ENCODE measurements at regions not wholly inside any gene's neighbourhood (a gene's known extent, or its start where the extent isn't known, plus 50 kb on each side); places are given as distances from the start of the nearest gene placed in this dataset.

DNA sequence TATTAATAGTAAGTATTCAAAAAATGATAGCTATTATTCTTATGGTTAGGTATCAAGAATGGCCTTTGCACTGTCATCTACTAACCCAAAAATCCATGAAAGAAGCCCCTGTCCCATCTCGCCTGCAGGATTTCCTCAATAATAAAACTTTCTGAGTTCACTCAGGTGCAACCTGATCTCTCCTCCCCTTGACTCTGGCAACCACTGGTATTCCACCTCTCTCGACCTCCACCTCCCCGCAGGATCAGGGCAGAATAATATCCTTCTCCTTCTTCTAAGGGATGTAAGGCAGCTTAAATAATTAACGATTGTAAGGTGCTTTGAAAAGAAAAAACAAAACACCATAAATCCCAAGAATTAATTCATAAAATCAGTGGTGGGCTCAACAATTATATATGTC is 359.3 kb downstream of the PLPP3 start:
- no peak for TF ChIP-seq POLR2A (IDR thresholded peaks at IDR 0.05; ENCODE audit: low read length)
- TF ChIP-seq GATA1 (IDR thresholded peaks at IDR 0.05; ENCODE audit: low read depth, low read length): no peak

Measured in erythroblast (primary cell).